Tibial nerve (tissue), 4 donors: ENCODE measurements at regions not wholly inside any gene's neighbourhood (a gene's known extent, or its start where the extent isn't known, plus 50 kb on each side); places are given as distances from the start of the nearest gene placed in this dataset.

Experiments
- DNase-seq, 2 donors: peaks; one replicate each; pipeline ENCODE4 v3.0.0-alpha.2; 2019; ENCODE audit warnings: low spot score in 2 of 2
- H3K27ac ChIP-seq, 4 donors: fragments of 200-600 bp; sonication (generic) in 3 of 4; one replicate each; pipeline ENCODE4 v1.5.1; 2017 to 2019; ENCODE audit warnings: mild to moderate bottlenecking in 1 of 4
- H3K27me3 ChIP-seq, 2 donors: fragments of 200-600 bp; sonication (generic) in 1 of 2; one replicate each; pipeline versions ENCODE4 v1.5.1 to v1.6.0; 2017 to 2019
- H3K36me3 ChIP-seq, 3 donors: fragments of 200-600 bp; sonication (generic); one replicate each; pipeline ENCODE4 v1.5.1; 2018 to 2019
- H3K4me1 ChIP-seq, 4 donors: fragments of 200-600 bp; sonication (generic) in 3 of 4; one replicate each; pipeline ENCODE4 v1.5.1; 2017 to 2019
- H3K4me3 ChIP-seq, 4 donors: fragments of 200-600 bp; sonication (generic) in 3 of 4; one replicate each; pipeline ENCODE4 v1.5.1; 2017 to 2019; ENCODE audit warnings: mild to moderate bottlenecking in 1 of 4, moderate library complexity in 1 of 4
- H3K9me3 ChIP-seq, 4 donors: fragments of 200-600 bp; sonication (generic) in 3 of 4; one replicate each; pipeline ENCODE4 v1.5.1; 2017 to 2019
- EP300 ChIP-seq, 2 donors: sonication (generic); formaldehyde crosslinking; IDR thresholded peaks; one replicate each; pipeline ENCODE4 v1.6.1; 2017; ENCODE audit warnings: antibody characterized with exemption in 2 of 2, mild to moderate bottlenecking in 1 of 2
- POLR2A ChIP-seq, 2 donors: fragments of 450-650 bp; IDR thresholded peaks; one replicate each; pipeline ENCODE4 v1.6.1; 2017; ENCODE audit warnings: antibody characterized with exemption in 2 of 2, mild to moderate bottlenecking in 2 of 2, moderate library complexity in 2 of 2
- WGBS, 2 donors: methylation state at CpG; one replicate each; pipeline ENCODE4 v1.1.5; 2018; 5-methylcytosine and 5-hydroxymethylcytosine counted together
- TF ChIP-seq, protein P1 (sequence below), 5 experiments: fragments of 200-600 bp in 3 of 5; fragments of 450-650 bp in 2 of 5; sonication (generic) in 3 of 5; IDR thresholded peaks; one replicate each; pipeline ENCODE4 v1.5.1; 2016 to 2019; ENCODE audit warnings: antibody characterized with exemption in 5 of 5, mild to moderate bottlenecking in 3 of 5, moderate library complexity in 2 of 5

DNA sequence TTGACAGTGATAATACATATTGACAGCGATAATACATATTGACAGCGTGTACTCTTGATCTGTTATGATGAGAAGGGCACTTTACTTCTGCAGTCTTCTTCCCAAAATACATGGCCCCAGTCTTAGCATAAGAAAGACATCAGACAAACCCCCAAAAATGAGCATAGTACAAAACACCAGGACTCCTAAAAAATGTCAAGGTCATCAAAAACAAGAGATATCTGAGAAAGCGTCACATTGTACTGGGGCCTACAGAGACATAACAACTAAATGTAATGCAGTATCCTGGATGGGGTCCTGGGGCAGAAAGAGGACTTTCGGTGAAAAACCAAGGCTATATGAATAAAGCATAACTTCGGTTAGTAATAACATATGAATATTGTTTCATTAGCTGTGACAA lies 731.5 kb upstream of the SGCG start:
- WGBS, 2 donors = 75 to 89% methylated on average over 5 of the region's 5 CpGs
- no peak overlapping the region for H3K27ac ChIP-seq
- no peaks in the 10 kb centered on the region for H3K27me3 ChIP-seq
- H3K4me3 ChIP-seq = no peak overlapping the region
- H3K9me3 ChIP-seq = no peaks in the 10 kb centered on the region
- H3K4me1 ChIP-seq = peaks cover 0 to 17% (median 0%) of the 10 kb centered on the region in 4 donors
- no peak for DNase-seq
- TF ChIP-seq POLR2A (IDR thresholded peaks at IDR 0.05) (no peak), EP300 (IDR thresholded peaks at IDR 0.05) (no peak)
- TF ChIP-seq, protein P1, sequence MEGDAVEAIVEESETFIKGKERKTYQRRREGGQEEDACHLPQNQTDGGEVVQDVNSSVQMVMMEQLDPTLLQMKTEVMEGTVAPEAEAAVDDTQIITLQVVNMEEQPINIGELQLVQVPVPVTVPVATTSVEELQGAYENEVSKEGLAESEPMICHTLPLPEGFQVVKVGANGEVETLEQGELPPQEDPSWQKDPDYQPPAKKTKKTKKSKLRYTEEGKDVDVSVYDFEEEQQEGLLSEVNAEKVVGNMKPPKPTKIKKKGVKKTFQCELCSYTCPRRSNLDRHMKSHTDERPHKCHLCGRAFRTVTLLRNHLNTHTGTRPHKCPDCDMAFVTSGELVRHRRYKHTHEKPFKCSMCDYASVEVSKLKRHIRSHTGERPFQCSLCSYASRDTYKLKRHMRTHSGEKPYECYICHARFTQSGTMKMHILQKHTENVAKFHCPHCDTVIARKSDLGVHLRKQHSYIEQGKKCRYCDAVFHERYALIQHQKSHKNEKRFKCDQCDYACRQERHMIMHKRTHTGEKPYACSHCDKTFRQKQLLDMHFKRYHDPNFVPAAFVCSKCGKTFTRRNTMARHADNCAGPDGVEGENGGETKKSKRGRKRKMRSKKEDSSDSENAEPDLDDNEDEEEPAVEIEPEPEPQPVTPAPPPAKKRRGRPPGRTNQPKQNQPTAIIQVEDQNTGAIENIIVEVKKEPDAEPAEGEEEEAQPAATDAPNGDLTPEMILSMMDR (IDR thresholded peaks at IDR 0.05) = no peak
- H3K36me3 ChIP-seq = no peaks in the 10 kb centered on the region

- H3K36me3 ChIP-seq = no peaks in the 10 kb centered on the region
- no peaks in the 10 kb centered on the region for H3K9me3 ChIP-seq
- H3K27me3 ChIP-seq = no peaks in the 10 kb centered on the region
- peaks cover 0 to 17% (median 0%) of the 10 kb centered on the region in 4 donors for H3K4me1 ChIP-seq
- TF ChIP-seq POLR2A (IDR thresholded peaks at IDR 0.05) = no peak
- peak in 1 of 2 donors; percentile 62 for TF ChIP-seq EP300 (IDR thresholded peaks at IDR 0.05)
- no peak overlapping the region for H3K4me3 ChIP-seq
- no peak overlapping the region for H3K27ac ChIP-seq
- 19 to 29% methylated on average over 5 of the region's 5 CpGs for WGBS, 2 donors
- DNase-seq = peak in 1 of 2 donors; percentile 56
Observed at GRCh38 chr13:22451327-22451741, 729.4 kb upstream of the SGCG start.

DNA sequence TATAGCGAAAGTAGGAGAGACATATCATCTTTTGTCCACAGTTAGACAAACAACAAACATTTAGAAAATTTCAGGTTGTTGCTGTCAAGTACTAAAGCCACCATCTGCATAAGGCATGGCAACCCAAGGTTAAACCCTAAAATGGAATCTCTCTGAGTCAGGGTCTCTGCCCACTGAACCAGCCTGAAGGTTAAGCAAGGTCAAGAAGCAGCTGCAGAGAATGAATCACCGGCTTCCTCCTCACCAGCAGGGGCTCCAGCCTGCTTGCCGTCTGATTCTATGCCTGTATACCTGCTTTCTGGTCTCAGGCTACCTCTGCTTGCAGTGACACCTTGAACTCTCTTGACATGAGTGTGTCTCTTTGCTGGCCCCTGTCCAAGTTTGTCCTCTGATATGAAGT lies 726.2 kb upstream of the SGCG start:
- H3K27ac ChIP-seq = no peak overlapping the region
- 70 to 79% methylated on average over 3 of the region's 3 CpGs for WGBS, 2 donors
- no peaks in the 10 kb centered on the region for H3K27me3 ChIP-seq
- TF ChIP-seq, protein P1 (IDR thresholded peaks at IDR 0.05) = no peak
- no peak for TF ChIP-seq EP300 (IDR thresholded peaks at IDR 0.05)
- no peak for TF ChIP-seq POLR2A (IDR thresholded peaks at IDR 0.05)
- H3K4me1 ChIP-seq = peaks cover 0 to 17% (median 0%) of the 10 kb centered on the region in 4 donors
- H3K4me3 ChIP-seq = no peak overlapping the region
- DNase-seq = no peak
- no peaks in the 10 kb centered on the region for H3K36me3 ChIP-seq
- H3K9me3 ChIP-seq = no peaks in the 10 kb centered on the region

DNA sequence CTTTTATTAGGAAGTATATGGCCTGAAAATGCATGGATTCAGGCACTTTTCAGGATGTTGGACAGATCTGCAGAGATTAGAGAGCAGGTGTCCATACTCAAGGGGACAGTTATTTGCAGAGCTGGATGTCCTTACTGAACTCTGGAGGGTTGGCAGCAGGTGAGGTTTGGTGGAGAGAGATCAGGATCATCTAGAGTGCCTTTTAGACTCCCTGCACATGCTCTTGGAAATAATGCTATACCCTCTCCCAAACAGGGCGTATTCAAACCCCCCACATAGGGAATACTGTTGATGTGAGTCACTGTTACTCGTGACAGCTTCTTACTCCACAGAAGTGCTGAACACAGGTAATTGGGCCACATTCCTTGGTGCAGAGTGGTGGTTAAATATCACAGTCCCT lies 725.7 kb upstream of the SGCG start:
- no peak overlapping the region for H3K27ac ChIP-seq
- TF ChIP-seq EP300 (IDR thresholded peaks at IDR 0.05) (no peak), POLR2A (IDR thresholded peaks at IDR 0.05) (no peak)
- TF ChIP-seq, protein P1 (IDR thresholded peaks at IDR 0.05) = no peak
- no peak for DNase-seq
- H3K4me3 ChIP-seq = no peak overlapping the region
- WGBS, 2 donors = 95 to 96% methylated on average over 2 of the region's 2 CpGs
- H3K27me3 ChIP-seq = no peaks in the 10 kb centered on the region
- H3K9me3 ChIP-seq = no peaks in the 10 kb centered on the region
- H3K4me1 ChIP-seq = peaks cover 0 to 17% (median 0%) of the 10 kb centered on the region in 4 donors
- H3K36me3 ChIP-seq = no peaks in the 10 kb centered on the region

DNA sequence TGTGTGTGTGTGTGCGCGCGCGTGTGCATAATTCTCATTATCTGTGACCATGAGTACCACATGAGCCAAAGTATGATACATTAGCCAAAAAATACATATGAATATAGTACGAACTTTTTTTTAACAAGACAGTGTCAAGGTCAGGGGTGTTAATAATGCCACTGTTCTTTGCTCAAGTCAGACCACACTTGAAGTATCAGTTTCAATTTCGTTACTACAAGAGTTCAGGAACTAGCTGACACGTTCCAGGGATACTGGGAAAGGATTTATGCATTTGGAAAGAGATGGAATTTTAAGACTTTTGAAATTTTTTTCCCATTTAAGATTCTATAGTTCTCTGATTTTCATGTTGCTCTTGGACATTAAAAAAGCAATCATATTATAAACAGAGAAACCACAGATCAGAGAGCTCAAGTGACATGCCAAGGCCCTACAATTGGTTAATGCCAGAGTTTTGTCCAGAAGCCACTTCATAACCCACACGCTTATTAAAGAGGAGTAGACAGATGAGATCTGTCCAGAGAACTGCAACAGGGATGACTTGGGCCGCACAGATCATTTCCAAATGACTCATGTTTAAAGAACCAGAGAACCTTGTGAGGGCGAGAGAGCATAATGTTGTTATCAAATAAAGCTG lies 718.8 kb upstream of the SGCG start:
- H3K4me1 ChIP-seq = no peaks in the 10 kb centered on the region
- 50 to 51% methylated on average over 10 of the region's 10 CpGs for WGBS, 2 donors
- H3K36me3 ChIP-seq = no peaks in the 10 kb centered on the region
- no peak overlapping the region for H3K4me3 ChIP-seq
- DNase-seq = no peak
- no peaks in the 10 kb centered on the region for H3K27me3 ChIP-seq
- no peaks in the 10 kb centered on the region for H3K9me3 ChIP-seq
- TF ChIP-seq, protein P1 (IDR thresholded peaks at IDR 0.05) = no peak
- TF ChIP-seq POLR2A (IDR thresholded peaks at IDR 0.05) = no peak
- TF ChIP-seq EP300 (IDR thresholded peaks at IDR 0.05) = no peak
- H3K27ac ChIP-seq = peak overlapping the region in 2 of 4 donors; percentile 0 to 42
